Mesothelial cell of epicardium (in vitro differentiated cells): ENCODE measurements at regions not wholly inside any gene's neighbourhood (a gene's known extent, or its start where the extent isn't known, plus 50 kb on each side); places are given as distances from the start of the nearest gene placed in this dataset.

Experiments
- DNase-seq, 2 experiments: peaks; one replicate each; pipeline ENCODE4 v3.0.0; 2021; ENCODE audit warnings: low spot score in 2 of 2; ENCODE audit not compliant: unreplicated experiment in 2 of 2
- H3K27ac Mint-ChIP-seq: 2 replicates; pipeline ENCODE4 v1.8.0; 2021; ENCODE audit warnings: mixed read lengths
- H3K27me3 Mint-ChIP-seq: 2 replicates; pipeline ENCODE4 v1.8.0; 2021; ENCODE audit warnings: low read depth, mixed read lengths
- H3K36me3 Mint-ChIP-seq: 2 replicates; pipeline ENCODE4 v1.8.0; 2021; ENCODE audit warnings: mixed read lengths
- H3K4me1 Mint-ChIP-seq: 2 replicates; pipeline ENCODE4 v1.8.0; 2021; ENCODE audit warnings: mixed read lengths
- H3K4me3 Mint-ChIP-seq: 2 replicates; pipeline ENCODE4 v1.8.0; 2021; ENCODE audit warnings: mild to moderate bottlenecking, moderate library complexity, mixed read lengths
- H3K9me3 Mint-ChIP-seq: 2 replicates; pipeline ENCODE4 v1.8.0; 2021; ENCODE audit warnings: mixed read lengths
- CTCF ChIP-seq: fragments of 200-600 bp; sonication (generic); IDR thresholded peaks from one replicate; pipeline ENCODE4 v1.5.0; 2021; ENCODE audit warnings: antibody characterized with exemption; ENCODE audit not compliant: unreplicated experiment

- Mint-ChIP-seq H3K4me1 (no peaks in the 10 kb centered on the region), H3K27me3 (peaks cover 20% of the 10 kb centered on the region), H3K9me3 (peaks cover 5% of the 10 kb centered on the region), H3K4me3 (no peak overlapping the region), H3K27ac (no peak overlapping the region), H3K36me3 (no peaks in the 10 kb centered on the region)
- no peak for TF ChIP-seq CTCF
- no peak for DNase-seq
These were observed 177.2 kb downstream of the KIF26A start for GRCh38 chr14:104315625-104316024.

- no peak overlapping the region for H3K4me3 Mint-ChIP-seq
- H3K27ac Mint-ChIP-seq, result no peak overlapping the region
- no peaks in the 10 kb centered on the region for H3K36me3 Mint-ChIP-seq
- DNase-seq, result peak in 1 of 2 experiments; percentile 21
- peaks cover 22% of the 10 kb centered on the region for H3K27me3 Mint-ChIP-seq
- H3K9me3 Mint-ChIP-seq, result peaks cover 3% of the 10 kb centered on the region
- no peak for TF ChIP-seq CTCF
- peaks cover 2% of the 10 kb centered on the region for H3K4me1 Mint-ChIP-seq
These were observed 177.8 kb downstream of the KIF26A start for GRCh38 chr14:104316121-104316722.

GRCh38 chr14:104316723-104317491 lies 178.5 kb downstream of the KIF26A start:
- Mint-ChIP-seq H3K4me3 (no peak overlapping the region), H3K9me3 (no peaks in the 10 kb centered on the region), H3K27me3 (peaks cover 20% of the 10 kb centered on the region), H3K27ac (no peak overlapping the region), H3K4me1 (peaks cover 2% of the 10 kb centered on the region), H3K36me3 (no peaks in the 10 kb centered on the region)
- peak in 1 of 2 experiments; percentile 34 for DNase-seq
- no peak for TF ChIP-seq CTCF

- Mint-ChIP-seq H3K4me3 (no peak overlapping the region), H3K4me1 (peaks cover 2% of the 10 kb centered on the region), H3K9me3 (no peaks in the 10 kb centered on the region), H3K27me3 (peaks cover 16% of the 10 kb centered on the region), H3K27ac (no peak overlapping the region), H3K36me3 (no peaks in the 10 kb centered on the region)
- TF ChIP-seq CTCF, result no peak
- DNase-seq, result no peak
These were observed 179.1 kb downstream of the KIF26A start for GRCh38 chr14:104317492-104317805.

GRCh38 chr14:104317975-104318557 lies 179.7 kb downstream of the KIF26A start:
- Mint-ChIP-seq H3K27ac (no peak overlapping the region), H3K9me3 (no peaks in the 10 kb centered on the region), H3K36me3 (no peaks in the 10 kb centered on the region), H3K4me3 (no peak overlapping the region), H3K27me3 (peaks cover 15% of the 10 kb centered on the region), H3K4me1 (peaks cover 2% of the 10 kb centered on the region)
- DNase-seq, result peak in 1 of 2 experiments; percentile 22
- TF ChIP-seq CTCF, result no peak
